Heart left ventricle (tissue), 13 donors: ENCODE measurements at regions not wholly inside any gene's neighbourhood (a gene's known extent, or its start where the extent isn't known, plus 50 kb on each side); places are given as distances from the start of the nearest gene placed in this dataset.

ENCODE experiments used
- CTCF ChIP-seq, 12 donors: fragments of 200-600 bp; sonication (generic) in 4 of 12; IDR thresholded peaks; one replicate each; pipeline versions ENCODE4 v1.5.0 to v1.8.0; 2018 to 2022; ENCODE audit warnings: antibody characterized with exemption in 12 of 12, mild to moderate bottlenecking in 5 of 12
- POLR2A ChIP-seq, 2 donors: fragments of 450-650 bp; IDR thresholded peaks; one replicate each; pipeline ENCODE4 v1.6.1; 2017; ENCODE audit warnings: antibody characterized with exemption in 2 of 2, mild to moderate bottlenecking in 2 of 2, moderate library complexity in 2 of 2
- donor health status: ischemic (EF 13 %, LVEDD 7.1; RV severe dilation, severe dysfunction).
- donor health status: DM: no; HTN: yes; CAD: no.
- donor health status: DM: no; HTN: no; CAD: no.
- donor health status: ischemic (EF 25% LVEDD 6.9; RV normal size, moderate dysfunction).
- donor health status: ischemic (EF 25% LVEDD 5.7; RV mildly dilated, moderate dysfunction).
- donor health status: ischemic (EF 35%, LVEDD 5.7; RV mildly dilated, moderate dysfunction).
- donor health status: nonischemic (EF 11% LVEDD 7.7; RV severe dilation, severe dysfunction).
- donor health status: DM: yes; HTN: yes; CAD: no.
- donor health status: PGD.
- donor health status: ischemic (EF 29% LVEDD 5.4; RV normal size, mild dysfunction).
- donor health status: nonischemic (EF 23%, LVEDD 6.1; RV moderate dilation, normal function).

- TF ChIP-seq CTCF (IDR thresholded peaks at IDR 0.05) (no peak), POLR2A (IDR thresholded peaks at IDR 0.05) (no peak)
Observed at GRCh38 chr14:71383510-71383909, 476.3 kb downstream of the PCNX1 start.
